ENCODE measurements at regions not wholly inside any gene's neighbourhood (a gene's known extent, or its start where the extent isn't known, plus 50 kb on each side); places are given as distances from the start of the nearest gene placed in this dataset.

DNA sequence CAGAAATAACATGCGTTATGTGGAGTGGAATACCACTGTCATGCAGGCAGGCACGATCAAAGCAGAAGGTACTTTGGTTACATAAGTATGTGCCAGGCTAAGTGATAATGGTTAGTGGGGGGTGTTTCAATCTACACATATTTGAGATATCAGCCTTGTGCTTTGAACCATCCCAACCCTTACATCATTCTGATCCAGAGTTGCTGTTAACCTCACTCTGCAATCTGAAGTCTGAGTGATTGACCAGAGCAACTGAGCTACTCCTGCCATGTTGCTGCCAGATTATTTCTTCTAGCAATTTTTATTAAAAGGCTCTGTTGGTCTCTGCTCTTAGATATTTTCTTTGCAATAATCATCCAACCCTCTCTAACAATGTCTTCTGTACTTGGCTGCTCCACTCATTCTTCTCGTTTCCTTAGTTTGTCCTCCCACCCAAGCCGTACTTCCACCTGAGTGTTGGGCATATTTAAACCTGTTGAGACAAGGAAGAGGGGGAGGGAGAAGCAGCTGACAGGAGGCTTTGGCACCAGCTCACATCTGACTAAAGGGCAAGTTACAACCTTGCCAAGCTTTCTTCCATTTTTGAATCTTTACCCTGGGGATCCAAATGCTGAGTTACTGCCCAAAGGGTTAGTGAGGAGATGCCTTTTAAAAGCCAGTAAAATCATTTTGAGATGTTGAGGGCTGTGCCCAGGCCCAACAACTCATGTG lies 114.1 kb upstream of the SESN3 start:
- DNase-seq: no peak

DNA sequence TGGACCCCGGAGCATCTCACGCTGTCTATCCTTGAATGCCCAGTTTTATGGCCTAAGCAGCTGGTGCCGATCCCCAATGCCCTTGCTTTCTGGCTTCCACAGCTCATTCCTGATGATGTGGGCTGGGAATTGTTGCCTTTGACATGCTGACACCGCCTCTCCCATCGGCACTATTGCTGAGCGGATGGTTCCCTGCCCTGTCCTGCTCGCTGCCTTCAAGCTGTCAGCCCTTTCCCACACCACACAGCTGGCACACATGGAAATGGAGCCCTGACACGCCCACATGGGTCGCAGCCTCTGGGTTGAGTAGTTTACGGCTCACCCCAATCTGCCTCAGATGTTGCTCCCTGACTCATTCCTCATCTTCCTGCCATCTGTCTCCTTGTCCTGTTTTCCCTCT lies 110.2 kb upstream of the SESN3 start:
- no peak for DNase-seq

DNA sequence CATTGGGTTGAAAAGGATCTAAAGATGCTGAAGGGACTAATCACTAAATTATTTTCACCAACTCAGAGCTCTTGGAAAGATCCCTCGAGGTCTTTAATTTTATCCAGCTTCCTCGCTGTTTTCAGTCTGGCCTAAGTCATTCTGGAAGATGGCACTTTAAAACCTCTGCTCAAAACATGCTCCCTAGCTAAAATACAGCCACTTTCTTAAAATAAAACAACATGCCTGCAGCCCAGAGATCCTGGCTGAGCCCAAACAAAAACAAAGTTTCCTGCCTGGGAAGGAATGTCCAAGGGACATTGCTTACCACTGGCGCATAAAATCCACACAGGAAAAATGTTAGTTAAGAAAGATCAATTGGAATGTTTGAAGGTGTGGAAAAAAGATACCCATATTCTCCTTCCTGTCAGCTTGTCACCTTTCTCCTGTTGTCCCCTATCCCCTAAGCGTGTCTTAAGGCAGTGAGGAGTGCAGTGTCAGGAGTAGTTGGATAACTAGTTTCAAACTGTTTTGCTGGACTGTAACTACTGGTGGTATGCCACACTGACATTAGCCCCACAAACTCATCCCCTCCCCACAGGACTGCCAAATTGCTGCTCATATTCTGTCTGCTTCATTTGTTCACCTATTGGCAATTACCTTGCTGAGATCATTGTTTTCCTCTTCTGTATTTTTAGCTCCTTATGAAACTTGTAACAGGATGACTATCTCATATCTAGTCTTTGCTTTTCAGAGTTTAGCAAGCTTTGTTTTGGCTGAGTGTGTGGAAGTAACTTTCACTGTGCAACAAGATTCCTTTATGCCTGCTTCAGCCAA lies 108.3 kb upstream of the SESN3 start:
- DNase-seq: no peak

DNA sequence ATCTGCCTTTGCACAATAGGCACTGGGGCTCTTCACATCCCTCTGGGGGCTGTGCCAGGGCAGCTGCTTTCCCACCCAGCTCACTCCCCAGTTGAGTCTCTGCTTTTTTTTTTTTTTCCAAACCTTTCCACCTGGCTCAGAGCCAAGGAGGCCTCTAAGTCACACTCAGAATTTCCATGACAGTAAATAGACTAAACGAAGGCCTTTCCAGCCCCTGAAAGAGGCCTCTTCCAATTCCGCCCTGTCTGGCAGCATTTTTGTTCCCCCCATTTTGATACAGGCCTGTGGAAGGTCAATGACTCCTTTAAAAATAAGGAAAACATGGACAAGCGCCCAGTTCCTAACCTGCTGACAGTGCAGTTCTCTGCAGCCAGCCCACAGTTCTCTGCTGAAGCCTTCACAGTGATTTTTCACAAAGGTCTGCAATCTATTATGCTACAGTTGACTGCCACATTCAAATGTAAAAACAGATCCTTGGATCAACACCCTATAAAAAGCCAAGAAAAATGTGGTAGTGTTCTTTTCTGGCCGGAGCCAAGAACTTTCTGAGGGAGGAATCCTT lies 107.5 kb upstream of the SESN3 start:
- peak; percentile 25 for DNase-seq

DNA sequence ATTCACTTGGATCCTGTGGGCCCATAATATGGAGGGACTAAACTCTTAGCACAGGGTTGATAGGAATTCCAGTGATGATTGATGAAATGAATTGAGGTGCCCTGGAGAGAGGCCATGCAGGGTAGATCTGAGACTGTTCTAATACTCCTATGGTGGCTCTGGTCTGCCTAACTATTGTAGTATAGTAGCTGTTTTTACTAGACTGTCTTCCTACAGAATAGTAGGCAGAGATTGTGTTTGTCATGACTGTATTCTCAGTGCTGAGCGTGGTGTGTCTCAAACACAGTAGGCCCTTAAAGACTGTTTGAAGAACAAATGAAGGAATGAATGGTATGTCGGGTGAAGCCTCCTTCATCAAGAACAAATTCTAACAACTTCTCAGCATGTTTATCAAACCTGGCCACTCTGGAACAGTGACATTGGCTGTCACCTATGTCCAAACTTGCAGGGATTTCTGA lies 107.0 kb upstream of the SESN3 start:
- no peak for DNase-seq

DNA sequence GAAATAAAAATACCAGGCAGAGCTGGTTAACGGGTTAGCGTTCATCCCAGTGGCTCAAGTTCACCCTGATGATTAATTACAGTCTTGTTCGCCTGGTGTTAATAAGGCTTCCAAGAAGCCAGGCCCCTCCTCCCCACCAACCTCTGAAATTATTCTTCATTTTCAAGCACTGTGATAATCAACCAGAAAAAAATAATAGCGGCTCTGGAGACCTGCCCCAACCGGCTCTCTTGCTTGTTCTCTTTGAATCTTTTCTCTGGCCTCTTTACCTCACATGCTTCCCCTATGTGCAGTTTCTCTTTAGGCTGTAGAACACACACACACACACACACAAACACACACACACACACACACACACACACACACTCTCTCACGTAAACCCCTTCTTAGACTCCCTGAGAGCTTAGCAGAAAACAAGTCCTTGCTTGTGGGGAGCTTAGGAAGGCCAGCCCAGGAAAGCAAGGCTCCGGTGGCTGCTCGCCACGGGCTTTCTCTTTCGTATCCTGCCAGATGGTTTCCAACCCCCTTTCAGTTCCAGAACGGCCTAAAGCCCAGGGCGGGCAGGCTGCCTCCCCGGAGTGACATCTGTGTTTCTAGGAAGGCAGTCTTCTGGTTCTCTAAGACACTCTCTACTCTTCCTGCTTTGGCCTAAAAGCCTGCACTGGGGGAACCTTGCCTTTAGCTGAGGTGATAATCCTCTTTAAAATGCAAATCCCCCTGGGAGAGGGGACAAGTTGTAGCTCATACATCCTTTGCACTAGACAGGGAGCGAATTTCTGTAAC lies 106.4 kb upstream of the SESN3 start:
- peak; percentile 26 for DNase-seq

DNA sequence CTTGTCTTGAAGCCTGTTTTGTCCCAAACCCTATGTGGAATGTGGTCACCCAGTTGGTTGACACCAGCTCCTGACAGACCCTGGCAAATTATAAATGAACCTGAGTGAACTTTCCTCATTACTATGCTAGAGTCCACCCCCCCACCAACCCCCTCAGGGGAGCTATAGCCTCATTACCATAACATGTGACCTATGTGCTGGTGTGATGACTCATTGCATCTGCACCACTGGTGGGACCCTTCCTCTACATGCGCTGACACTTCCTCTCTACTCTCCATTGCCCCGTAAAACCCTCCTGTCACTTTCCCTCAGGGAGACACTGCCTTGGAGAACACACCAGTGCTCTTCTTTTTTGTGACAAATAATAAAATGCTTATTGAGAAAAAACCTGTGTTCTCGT lies 105.0 kb upstream of the SESN3 start:
- DNase-seq: no peak

DNA sequence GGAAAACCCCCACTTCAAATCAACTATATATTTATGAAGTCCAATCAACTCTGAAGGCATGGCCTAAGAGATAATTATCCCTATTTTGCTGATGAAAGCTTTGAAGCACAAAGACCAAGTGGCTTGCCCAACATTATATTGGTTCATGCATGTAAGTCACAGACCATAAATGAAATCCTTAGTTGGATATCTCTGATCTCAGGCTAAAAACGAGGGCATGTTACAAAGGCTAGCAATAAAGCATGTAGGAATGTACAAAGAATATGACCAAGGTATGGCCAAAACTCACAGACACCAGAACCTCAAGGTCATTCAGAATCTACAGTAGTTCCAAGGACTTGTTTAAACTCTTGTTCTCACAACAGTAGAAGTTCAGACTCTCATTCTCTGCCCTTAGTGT lies 100.2 kb upstream of the SESN3 start:
- DNase-seq: no peak

DNA sequence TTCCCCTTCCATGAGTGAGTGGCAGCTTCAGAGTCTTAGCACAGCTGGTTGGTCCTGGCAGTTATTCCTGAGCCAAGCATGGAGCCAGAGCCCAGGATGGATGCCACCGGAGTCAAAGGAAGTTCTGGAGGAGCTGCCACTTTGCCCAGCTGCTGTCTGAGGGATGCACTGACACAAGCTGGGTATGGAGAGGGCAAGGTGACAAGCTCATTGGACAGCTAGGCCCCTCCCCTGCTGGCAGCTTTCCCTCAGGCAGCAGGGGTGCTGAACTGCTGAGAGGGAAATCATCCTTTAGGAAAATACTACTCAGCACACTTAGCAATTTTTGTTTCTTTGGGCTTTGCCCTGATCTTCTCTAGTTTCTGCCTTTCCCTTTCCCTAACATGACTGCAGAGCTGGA lies 99.3 kb upstream of the SESN3 start:
- DNase-seq: peak; percentile 28

DNA sequence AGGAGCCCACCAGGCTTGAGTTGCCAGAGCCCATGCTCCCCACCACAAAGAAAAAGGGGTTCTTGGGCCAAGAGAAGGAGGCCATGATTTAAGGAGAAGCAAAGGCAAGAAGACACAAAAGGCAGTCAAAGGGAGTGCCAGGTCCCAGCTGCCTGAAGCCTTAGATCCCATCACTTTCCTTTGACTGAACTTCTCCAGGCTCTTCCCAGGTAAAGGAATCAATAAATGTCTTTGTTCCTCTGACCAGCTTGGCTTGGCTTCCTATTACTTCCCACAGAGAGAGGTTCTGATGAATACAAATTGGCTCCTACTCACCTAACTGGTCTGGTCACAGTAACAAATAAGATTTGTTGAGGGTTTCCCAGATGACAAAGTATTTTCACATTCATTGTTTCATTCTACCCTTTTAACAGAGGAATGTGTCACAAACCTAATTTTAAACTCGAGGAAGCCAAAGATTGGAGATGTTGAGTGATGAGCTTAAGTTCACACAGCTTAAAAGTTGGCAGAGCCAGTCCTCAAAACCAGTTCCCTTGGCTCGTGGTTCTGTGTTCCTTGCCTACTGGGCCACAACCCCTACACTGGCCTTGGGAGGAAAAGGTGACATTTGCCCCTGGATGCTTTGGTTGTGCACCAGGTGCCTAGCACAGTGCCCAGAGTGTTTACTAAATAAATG lies 96.4 kb upstream of the SESN3 start:
- DNase-seq: no peak

DNA sequence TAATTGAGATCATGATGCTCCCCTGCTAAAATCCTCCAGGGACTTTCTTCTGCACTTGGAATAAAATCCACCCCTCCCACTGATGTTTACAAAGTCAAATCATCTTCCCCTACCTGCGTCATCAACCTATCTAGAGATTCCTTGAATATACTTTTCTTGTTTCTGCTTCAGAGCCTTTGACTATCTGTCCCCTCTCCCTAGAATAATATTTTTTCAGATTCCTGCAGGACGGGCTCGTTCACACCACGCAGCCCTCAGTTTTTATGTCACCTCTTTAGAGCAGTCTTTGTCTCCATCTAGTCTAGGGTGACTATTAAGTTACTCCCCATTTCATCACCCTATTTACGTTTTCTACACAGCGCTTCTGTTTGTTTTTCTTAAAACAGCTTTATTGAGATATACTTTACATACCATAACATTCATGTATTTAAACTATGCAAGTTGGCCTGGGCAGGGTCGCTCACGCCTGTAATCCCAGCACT lies 94.8 kb upstream of the SESN3 start:
- DNase-seq: no peak

DNA sequence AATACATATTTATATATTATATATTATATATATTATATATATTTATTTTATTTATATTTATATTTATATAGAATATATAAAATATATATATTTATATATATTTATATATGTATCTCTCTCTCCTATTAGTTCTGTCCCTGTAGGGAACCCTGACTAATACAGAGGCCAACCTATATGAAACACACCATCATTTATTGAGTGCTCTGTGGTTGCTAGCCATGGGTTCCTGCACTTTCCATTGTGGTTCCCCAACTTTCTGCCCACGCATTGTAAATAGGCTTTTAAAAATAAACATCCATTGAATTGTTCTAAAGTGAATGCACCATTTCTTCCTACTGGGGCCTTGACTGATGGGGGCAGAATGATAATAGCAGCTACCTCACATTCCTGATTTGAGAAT lies 93.8 kb upstream of the SESN3 start:
- DNase-seq: no peak

DNA sequence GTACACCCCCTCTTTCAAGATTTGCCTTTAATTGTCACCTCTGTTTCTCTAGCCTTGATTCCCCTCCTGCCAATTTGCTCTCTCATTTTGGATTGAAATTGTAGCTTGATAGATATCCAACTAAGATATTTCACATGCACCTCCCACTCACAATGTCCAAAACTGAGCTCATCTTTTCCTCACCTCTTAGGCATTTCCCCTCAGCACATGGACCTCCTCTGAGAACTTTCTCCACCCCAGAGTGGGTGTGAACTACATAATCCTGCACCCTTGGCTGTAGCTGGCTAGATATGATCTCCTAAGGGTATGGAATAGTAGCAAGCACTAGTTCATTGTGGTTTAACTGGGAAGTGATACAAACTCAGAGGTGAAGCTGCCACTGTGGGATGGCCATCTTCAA lies 91.5 kb upstream of the SESN3 start:
- DNase-seq: no peak

DNA sequence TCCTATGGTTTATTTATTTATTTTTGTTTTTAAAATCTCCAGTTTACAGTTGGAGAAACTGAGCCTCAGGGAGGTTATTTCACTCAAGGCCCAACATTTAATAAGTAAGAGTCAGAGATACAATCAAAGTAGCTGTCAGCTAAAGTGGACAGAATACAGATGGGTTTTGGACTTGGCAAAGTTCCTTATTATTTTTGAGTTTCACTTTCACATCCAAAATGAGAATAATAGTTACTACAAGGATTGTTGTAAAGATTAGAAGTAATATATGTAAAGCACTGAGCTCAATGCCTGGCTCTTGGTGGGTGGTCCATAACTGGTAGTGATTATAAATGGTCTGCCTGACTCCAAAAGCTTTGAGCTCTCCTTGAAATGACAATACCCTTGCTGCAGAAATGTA lies 87.5 kb upstream of the SESN3 start:
- no peak for DNase-seq

DNA sequence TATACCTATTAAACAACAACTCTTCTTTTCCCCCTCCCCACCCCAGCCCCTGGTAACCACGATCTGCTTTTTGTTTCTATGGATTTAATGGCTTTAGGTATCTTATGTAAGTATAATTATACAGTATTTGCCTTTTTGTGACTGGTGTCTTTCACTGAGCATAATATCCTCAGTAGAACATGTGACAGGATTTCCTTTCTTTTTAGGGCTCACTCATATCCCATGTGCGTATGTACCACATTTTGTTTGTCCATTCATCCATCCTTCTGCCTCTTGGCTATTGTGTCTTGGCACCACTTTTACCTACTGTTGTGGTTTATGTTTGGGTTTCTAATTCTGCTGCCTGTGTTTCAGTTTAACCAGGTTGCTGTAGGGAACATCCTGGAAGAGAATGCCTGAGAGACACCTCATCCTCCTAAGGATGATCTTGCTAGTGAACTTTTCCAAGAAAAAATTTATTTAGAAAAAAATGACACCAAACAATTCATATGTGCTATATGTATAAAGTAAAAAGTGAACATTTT lies 77.6 kb upstream of the SESN3 start:
- DNase-seq: no peak

DNA sequence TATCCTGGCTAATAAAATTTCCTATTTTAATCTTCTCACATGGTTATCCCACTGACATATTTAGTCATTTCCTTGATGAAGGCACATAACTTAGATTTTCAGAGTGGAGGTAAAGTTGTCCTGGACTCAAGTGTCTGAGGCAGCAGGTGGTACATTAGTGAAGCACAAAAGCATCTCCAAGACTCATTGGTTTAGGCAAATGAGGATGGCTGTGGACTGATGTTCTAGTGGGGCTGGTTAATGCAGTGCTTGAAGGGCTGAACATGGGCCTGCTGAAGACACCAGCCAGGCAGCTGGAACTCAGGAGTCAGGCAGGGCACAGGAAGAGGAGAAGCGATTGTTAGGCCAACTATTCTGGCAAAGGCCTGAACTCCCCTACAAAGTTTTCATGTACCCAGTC lies 76.3 kb upstream of the SESN3 start:
- DNase-seq: no peak

DNA sequence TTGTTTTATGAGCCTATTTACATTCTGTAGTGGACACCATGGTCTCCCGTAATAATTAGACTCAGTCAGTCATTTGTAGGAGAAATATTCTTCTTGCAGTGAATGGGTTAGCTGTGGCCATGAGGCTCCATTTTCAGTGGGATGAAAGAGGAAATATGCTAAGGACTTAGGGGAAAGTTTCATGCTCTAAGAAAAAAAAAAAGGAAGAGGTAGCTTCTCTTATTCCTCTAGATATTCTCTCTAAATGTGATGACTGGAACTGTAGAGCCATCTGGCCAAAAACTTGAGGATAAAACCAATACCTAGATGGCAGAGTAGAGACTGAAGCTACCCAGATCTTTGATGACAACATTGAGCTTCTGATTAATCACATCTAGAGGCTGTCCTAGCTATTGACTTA lies 75.8 kb upstream of the SESN3 start:
- DNase-seq: no peak

DNA sequence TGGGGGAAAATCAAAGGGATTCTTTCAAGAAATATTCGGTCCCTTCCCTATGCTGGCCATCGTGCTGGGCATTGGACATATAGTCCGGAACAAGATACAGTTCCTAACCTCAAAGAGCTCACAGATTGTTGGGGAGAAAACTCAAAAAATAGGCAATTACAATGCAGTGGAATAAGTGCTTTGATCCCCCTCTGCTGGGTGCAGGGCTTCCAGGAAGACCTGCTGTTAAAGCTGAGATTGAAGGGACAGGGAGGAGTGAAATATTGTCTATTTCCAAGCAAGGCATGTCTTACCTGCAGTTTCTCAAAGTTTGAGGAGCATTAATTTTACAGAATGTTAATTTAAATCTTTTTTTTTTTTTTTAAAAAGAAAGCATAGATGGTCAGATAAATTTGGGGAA lies 75.1 kb upstream of the SESN3 start:
- DNase-seq: no peak

DNA sequence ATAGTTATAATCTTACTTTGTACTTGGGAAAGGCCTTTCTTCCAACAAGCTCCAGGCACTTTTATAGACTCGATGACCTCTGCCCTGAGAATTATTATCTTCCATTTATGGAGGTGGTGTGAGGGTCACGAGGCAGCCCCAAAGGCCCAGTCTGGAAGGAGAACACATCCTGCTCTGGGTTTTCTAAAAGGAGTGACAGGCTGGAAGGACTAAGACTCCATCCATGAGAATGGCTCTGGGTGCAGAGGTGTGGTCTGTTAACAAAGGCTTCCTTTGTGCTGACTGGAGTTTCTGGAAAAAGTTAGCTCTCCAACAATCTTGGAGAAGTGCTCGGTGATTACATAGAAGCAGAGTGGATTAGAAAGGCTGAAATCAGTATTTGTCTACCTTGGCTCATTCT lies 74.7 kb upstream of the SESN3 start:
- DNase-seq: no peak

DNA sequence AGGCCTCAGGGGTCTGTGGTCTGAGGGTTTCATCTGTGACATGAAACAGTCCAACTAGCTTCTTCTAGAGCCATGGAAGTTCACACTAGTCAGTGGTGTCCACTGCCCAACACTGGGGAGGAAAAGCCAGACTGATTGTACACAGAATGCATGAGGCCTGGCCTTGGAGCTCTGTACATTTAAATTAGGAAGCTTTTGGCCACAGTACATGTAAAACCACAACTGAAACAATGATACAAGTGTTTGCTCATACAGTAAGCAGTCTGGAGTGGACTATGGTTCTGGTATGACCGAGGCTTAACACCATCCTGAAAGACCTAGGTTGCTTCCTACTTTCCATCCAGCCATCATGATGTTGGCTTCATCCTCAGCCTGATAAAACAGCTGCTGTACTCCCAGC lies 73.8 kb upstream of the SESN3 start:
- no peak for DNase-seq

DNA sequence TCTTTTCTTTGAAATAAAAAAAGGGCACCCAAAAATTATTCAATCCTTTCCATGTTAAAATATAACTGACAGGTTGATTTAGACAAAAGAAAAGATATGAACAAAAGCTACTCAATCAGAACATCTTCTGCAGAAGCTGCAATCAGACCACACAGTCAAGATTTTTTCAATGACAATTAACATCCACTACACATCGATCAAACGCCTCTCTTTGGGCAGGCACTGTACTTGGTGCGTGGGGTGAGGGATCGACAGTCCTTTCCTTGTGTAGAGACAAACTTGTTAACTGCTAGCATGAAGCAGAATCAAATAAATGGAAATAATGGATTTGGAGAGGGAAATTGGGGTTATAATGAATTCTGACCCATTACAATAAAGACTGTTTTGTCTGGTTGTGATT lies 71.2 kb upstream of the SESN3 start:
- no peak for DNase-seq

DNA sequence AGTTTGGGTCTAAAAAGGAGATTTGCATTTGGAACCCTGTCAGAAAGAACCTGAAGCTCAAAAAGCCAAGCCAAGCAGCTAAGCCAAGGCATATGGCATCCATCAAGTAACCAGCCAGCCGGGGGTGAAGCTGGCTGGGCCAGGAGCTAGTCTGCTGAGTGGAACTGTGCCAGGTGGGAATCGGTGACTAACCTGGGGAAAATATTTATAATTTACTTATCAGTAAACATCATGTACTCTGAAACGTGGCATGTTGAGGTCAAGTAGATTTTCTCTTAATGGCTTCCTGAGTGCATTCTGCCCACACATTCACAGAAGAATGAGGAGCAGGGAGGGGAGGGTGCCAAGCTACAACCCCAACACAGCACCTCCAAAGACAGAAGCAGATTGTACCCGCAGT lies 70.5 kb upstream of the SESN3 start:
- DNase-seq: no peak

Measured in DMS153 (cell line).